Fibroblast of pulmonary artery (primary cell): ENCODE measurements at regions not wholly inside any gene's neighbourhood (a gene's known extent, or its start where the extent isn't known, plus 50 kb on each side); places are given as distances from the start of the nearest gene placed in this dataset.

Experiments used
- DNase-seq: peaks from one replicate; pipeline ENCODE4 v3.0.0-alpha.2; 2010; ENCODE audit warnings: low read depth
- H3K4me3 ChIP-seq: replicated peaks from 2 replicates; pipeline ENCODE4 v1.5.1; 2011; ENCODE audit warnings: low read depth, mild to moderate bottlenecking, control low read depth, low read length, moderate library complexity
- CTCF ChIP-seq: IDR thresholded peaks from 2 replicates; pipeline ENCODE4 v1.5.1; 2011; ENCODE audit warnings: mild to moderate bottlenecking, control low read depth, low read length, inconsistent platforms; ENCODE audit errors: missing control alignments

GRCh38 chr14:87656315-87656714 lies 336.7 kb downstream of the GALC start:
- TF ChIP-seq CTCF = no peak
- no peak overlapping the region for H3K4me3 ChIP-seq

GRCh38 chr14:87652278-87652677 lies 340.7 kb downstream of the GALC start:
- DNase-seq = no peak
- H3K4me3 ChIP-seq = no peak overlapping the region
- no peak for TF ChIP-seq CTCF

More at GRCh38 chr14:87656315-87656714, 336.7 kb downstream of the GALC start:
- no peak for DNase-seq

GRCh38 chr14:87644689-87645088 lies 348.3 kb downstream of the GALC start:
- H3K4me3 ChIP-seq = no peak overlapping the region
- no peak for DNase-seq
- no peak for TF ChIP-seq CTCF

GRCh38 chr14:87643005-87643404 lies 350.0 kb downstream of the GALC start:
- no peak for TF ChIP-seq CTCF
- DNase-seq = peak; percentile 4

GRCh38 chr14:87640553-87640952 lies 352.4 kb downstream of the GALC start:
- DNase-seq = no peak
- TF ChIP-seq CTCF = no peak
- no peak overlapping the region for H3K4me3 ChIP-seq

More at GRCh38 chr14:87643005-87643404, 350.0 kb downstream of the GALC start:
- no peak overlapping the region for H3K4me3 ChIP-seq

- no peak for TF ChIP-seq CTCF
- H3K4me3 ChIP-seq = no peak overlapping the region
- DNase-seq = no peak
Observed at GRCh38 chr14:87638196-87638595, 354.8 kb downstream of the GALC start.

- DNase-seq = no peak
- TF ChIP-seq CTCF = no peak
- H3K4me3 ChIP-seq = no peak overlapping the region
Observed at GRCh38 chr14:87635442-87635841, 357.5 kb downstream of the GALC start.
